Coronary artery (tissue), 2 donors: ENCODE measurements at regions not wholly inside any gene's neighbourhood (a gene's known extent, or its start where the extent isn't known, plus 50 kb on each side); places are given as distances from the start of the nearest gene placed in this dataset.

Experiments
- DNase-seq: peaks from one replicate; pipeline ENCODE4 v3.0.0-alpha.2; 2017; ENCODE audit warnings: low spot score
- H3K27ac ChIP-seq, 2 donors: fragments of 200-600 bp; sonication (generic); one replicate each; pipeline ENCODE4 v1.5.1; 2016 to 2019
- H3K4me3 ChIP-seq: fragments of 200-600 bp; sonication (generic); 2 replicates; pipeline ENCODE4 v1.5.1; 2016; ENCODE audit warnings: mild to moderate bottlenecking, moderate library complexity
- TF ChIP-seq, protein P1 (sequence below): fragments of 200-600 bp; sonication (generic); IDR thresholded peaks from one replicate; pipeline ENCODE4 v1.5.1; 2019; ENCODE audit warnings: antibody characterized with exemption

- Histone ChIP-seq H3K27ac (no peak overlapping the region), H3K4me3 (no peak overlapping the region)
- no peak for DNase-seq
- TF ChIP-seq, protein P1, sequence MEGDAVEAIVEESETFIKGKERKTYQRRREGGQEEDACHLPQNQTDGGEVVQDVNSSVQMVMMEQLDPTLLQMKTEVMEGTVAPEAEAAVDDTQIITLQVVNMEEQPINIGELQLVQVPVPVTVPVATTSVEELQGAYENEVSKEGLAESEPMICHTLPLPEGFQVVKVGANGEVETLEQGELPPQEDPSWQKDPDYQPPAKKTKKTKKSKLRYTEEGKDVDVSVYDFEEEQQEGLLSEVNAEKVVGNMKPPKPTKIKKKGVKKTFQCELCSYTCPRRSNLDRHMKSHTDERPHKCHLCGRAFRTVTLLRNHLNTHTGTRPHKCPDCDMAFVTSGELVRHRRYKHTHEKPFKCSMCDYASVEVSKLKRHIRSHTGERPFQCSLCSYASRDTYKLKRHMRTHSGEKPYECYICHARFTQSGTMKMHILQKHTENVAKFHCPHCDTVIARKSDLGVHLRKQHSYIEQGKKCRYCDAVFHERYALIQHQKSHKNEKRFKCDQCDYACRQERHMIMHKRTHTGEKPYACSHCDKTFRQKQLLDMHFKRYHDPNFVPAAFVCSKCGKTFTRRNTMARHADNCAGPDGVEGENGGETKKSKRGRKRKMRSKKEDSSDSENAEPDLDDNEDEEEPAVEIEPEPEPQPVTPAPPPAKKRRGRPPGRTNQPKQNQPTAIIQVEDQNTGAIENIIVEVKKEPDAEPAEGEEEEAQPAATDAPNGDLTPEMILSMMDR = no peak
These were observed 221.7 kb upstream of the ROPN1 start for GRCh38 chr3:124213641-124214040.

DNA sequence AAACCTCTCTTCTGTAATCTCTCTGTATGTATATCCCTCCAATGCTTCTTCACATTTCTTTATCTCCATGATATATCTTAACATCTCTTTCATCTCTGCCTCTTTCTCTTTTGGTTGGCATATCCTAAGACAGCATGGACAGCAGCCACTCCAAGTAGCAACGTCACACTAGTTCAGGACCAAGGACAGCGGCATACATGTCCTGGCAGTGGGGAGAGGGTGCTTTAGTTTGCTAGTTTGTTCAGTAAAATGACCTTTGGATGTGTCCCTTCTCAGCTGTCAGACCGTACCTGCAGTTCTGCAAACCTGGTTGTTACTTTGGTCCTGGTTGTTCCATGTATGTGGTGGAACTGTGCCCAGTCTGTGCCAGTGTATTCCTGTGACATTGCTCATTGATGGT is 225.6 kb upstream of the ROPN1 start:
- DNase-seq = no peak

GRCh38 chr3:124221422-124221821 is 229.5 kb upstream of the ROPN1 start:
- TF ChIP-seq, protein P1 = no peak
- Histone ChIP-seq H3K27ac (no peak overlapping the region), H3K4me3 (no peak overlapping the region)
- no peak for DNase-seq

More for the DNA sequence above, 225.6 kb upstream of the ROPN1 start:
- TF ChIP-seq, protein P1 = no peak
- H3K4me3 ChIP-seq = no peak overlapping the region
- no peak overlapping the region for H3K27ac ChIP-seq

DNA sequence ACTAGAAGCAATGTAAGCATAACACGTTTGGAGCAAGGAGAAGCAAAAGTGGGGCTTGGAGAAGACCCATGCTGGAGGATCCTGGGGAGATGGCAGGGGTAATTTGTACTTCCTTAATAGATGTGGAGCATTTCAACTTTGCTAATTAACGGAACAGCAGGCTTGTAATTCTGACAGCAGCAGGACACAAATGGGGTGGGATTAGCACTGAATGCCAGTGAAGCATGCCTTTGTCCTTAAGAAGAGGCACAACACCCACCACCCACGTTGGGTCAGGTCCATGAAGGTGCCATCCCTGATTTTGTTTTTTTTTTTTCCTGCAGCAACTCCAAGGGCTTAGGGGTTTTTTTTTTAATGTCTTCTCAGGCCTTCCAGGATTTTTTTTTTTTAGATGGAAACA is 231.9 kb upstream of the ROPN1 start:
- TF ChIP-seq, protein P1 = no peak
- no peak for DNase-seq
- H3K27ac ChIP-seq = no peak overlapping the region
- no peak overlapping the region for H3K4me3 ChIP-seq

GRCh38 chr3:124227150-124227630 is 235.3 kb upstream of the ROPN1 start:
- Histone ChIP-seq H3K4me3 (no peak overlapping the region), H3K27ac (no peak overlapping the region)
- no peak for DNase-seq
- TF ChIP-seq, protein P1 = no peak

DNA sequence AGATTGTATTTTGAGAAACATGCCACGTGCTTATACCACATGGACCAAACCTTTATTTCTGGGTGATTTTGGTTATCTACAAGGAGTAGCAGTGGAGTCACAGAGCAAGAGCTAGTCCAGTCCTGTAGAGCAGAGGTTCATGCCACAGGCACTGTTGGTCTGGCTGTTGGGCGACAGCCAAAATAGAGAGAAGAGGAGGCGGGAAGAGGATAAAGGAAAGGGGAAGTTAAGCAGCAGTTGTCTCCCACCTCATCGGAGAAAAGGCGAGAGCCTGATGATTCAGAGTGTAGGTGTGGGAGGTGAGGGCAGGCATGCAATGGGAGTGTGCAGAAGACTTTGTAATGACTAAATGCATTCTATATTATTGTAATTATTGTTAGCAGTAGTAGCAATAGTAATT is 237.5 kb upstream of the ROPN1 start:
- Histone ChIP-seq H3K4me3 (no peak overlapping the region), H3K27ac (no peak overlapping the region)
- no peak for DNase-seq
- TF ChIP-seq, protein P1 = no peak

GRCh38 chr3:124229836-124230235 is 237.9 kb upstream of the ROPN1 start:
- TF ChIP-seq, protein P1 = no peak
- no peak for DNase-seq
- Histone ChIP-seq H3K4me3 (no peak overlapping the region), H3K27ac (no peak overlapping the region)
